ENCODE measurements at regions not wholly inside any gene's neighbourhood (a gene's known extent, or its start where the extent isn't known, plus 50 kb on each side); places are given as distances from the start of the nearest gene placed in this dataset.

DNA sequence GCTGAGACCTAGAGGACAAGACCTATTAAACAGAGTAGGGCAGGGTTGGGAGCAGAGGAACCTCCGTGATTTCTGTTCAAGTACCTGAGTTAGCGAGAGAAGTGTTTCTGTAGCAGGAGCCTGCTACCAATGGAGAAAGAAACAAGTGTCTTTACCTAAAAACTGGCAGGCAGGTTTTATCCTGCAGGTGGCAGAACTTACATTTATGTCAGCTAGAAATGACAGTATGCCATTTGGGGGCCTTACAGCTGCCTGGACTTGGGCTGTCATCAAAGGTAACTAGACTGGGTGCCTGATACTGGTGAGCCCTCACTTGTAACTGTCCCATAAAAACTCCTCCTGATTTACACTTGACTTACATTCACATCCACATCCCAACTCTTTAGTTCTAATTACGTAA lies 185.3 kb upstream of the MIR17HG start:
- no peak overlapping the region for H2BK20ac ChIP-seq (ENCODE audit: low read depth, low read length)
- no peaks in the 10 kb centered on the region for H3K79me1 ChIP-seq (ENCODE audit: low read depth in 1 of 2, low read length in 2 of 2)
- DNase-seq, result no peak
- H4K8ac ChIP-seq (ENCODE audit: low read depth in 2 of 2, low read length in 2 of 2), result no peak overlapping the region
- no peak overlapping the region for H3K23ac ChIP-seq (ENCODE audit: low read depth, low read length)
- no peak overlapping the region for H4K5ac ChIP-seq (ENCODE audit: low read depth, low read length)
- dilution Hi-C loops (cut with HindIII; ENCODE audit: low sequenced_read_pairs, unreplicated experiment) (no loop called here), in situ Hi-C loops (cut with MboI; ENCODE audit: low sequenced_read_pairs) (no loop called here), intact Hi-C loops (cut with micrococcal nuclease) (no loop called here)
- H3K9me3 ChIP-seq (ENCODE audit: control insufficient read depth, insufficient read depth, low read length), result no peaks in the 10 kb centered on the region; the same call in 1 of the 2 replicates
- WGBS, 2 experiments (ENCODE audit: extremely low coverage in 2 of 2, insufficient read length in 1 of 2), result no CpG with 5 or more reads among the region's 3 CpGs
- H3K9me1 ChIP-seq (ENCODE audit: insufficient read depth, low read length), result no peaks in the 10 kb centered on the region
- H3K14ac ChIP-seq (replicated peaks; ENCODE audit: low read depth, low read length), result no peak overlapping the region
- no peak overlapping the region for H2AK5ac ChIP-seq (ENCODE audit: low read depth, low read length)
- H3K18ac ChIP-seq (ENCODE audit: low read depth, low read length), result no peak overlapping the region
- TF ChIP-seq, protein P1, sequence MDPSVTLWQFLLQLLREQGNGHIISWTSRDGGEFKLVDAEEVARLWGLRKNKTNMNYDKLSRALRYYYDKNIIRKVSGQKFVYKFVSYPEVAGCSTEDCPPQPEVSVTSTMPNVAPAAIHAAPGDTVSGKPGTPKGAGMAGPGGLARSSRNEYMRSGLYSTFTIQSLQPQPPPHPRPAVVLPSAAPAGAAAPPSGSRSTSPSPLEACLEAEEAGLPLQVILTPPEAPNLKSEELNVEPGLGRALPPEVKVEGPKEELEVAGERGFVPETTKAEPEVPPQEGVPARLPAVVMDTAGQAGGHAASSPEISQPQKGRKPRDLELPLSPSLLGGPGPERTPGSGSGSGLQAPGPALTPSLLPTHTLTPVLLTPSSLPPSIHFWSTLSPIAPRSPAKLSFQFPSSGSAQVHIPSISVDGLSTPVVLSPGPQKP (IDR thresholded peaks at IDR 0.05; ENCODE audit: borderline replicate concordance, low read depth, low read length), result no peak
- TF ChIP-seq POLR2A (IDR thresholded peaks at IDR 0.05; ENCODE audit: low read depth, low read length) (no peak), BHLHE40 (IDR thresholded peaks at IDR 0.05; ENCODE audit: low read depth, low read length) (no peak), RFX5 (IDR thresholded peaks at IDR 0.05; ENCODE audit: low read depth, low read length) (no peak), NFE2L2 (IDR thresholded peaks at IDR 0.05; ENCODE audit: low read depth, low read length) (no peak), MAFK (IDR thresholded peaks at IDR 0.05; ENCODE audit: low read depth, low read length) (no peak), RCOR1 (IDR thresholded peaks at IDR 0.05; ENCODE audit: insufficient replicate concordance, low read length) (no peak), FOS (IDR thresholded peaks at IDR 0.05; ENCODE audit: low read depth, low read length) (no peak), MAZ (IDR thresholded peaks at IDR 0.05; ENCODE audit: borderline replicate concordance, low read depth, low read length) (no peak), CEBPB (IDR thresholded peaks at IDR 0.05; ENCODE audit: low read depth, low read length) (no peak), RAD21 (IDR thresholded peaks at IDR 0.05; ENCODE audit: low read length) (no peak), SMC3 (IDR thresholded peaks at IDR 0.05; ENCODE audit: low read depth, low read length) (no peak), MXI1 (IDR thresholded peaks at IDR 0.05; ENCODE audit: borderline replicate concordance, low read depth, low read length) (no peak), CTCF (conservative IDR thresholded peaks at IDR 0.05; ENCODE audit: low read depth, low read length) (no peak), CHD1 (IDR thresholded peaks at IDR 0.05; ENCODE audit: low read depth, low read length) (no peak)
- TF ChIP-seq, protein P2, sequence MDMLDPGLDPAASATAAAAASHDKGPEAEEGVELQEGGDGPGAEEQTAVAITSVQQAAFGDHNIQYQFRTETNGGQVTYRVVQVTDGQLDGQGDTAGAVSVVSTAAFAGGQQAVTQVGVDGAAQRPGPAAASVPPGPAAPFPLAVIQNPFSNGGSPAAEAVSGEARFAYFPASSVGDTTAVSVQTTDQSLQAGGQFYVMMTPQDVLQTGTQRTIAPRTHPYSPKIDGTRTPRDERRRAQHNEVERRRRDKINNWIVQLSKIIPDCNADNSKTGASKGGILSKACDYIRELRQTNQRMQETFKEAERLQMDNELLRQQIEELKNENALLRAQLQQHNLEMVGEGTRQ (IDR thresholded peaks at IDR 0.05; ENCODE audit: low read depth, low read length), result no peak
- no peak for ATAC-seq (ENCODE audit: low read depth)
- H3K27me3 ChIP-seq (ENCODE audit: control insufficient read depth, insufficient read depth, low read length), result no peaks in the 10 kb centered on the region
- no peak overlapping the region for H3K9ac ChIP-seq (ENCODE audit: low read depth, low read length)
- no peaks in the 10 kb centered on the region for H4K20me1 ChIP-seq (ENCODE audit: insufficient read depth, low read length)
- no peak overlapping the region for H2BK15ac ChIP-seq (ENCODE audit: low read depth, low read length)
- no peak overlapping the region for H2AFZ ChIP-seq (replicated peaks; ENCODE audit: low read length, poor library complexity)
- POLR2A ChIA-PET (ENCODE audit: unreplicated experiment), result no interaction called here
- no peak overlapping the region for H3K27ac ChIP-seq (ENCODE audit: insufficient read depth, low read length)
- H3K4me3 ChIP-seq (ENCODE audit: insufficient read depth, low read depth, low read length), result no peak overlapping the region
- no peak overlapping the region for H3K4ac ChIP-seq (ENCODE audit: low read depth, low read length)
- H2AK9ac ChIP-seq (replicated peaks; ENCODE audit: low read depth, low read length, poor library complexity), result no peak overlapping the region
- no peaks in the 10 kb centered on the region for H3K4me1 ChIP-seq (ENCODE audit: control insufficient read depth, insufficient read depth, low read length)
- H2BK120ac ChIP-seq (ENCODE audit: low read depth, low read length), result no peak overlapping the region
- H3K36me3 ChIP-seq (ENCODE audit: control insufficient read depth, insufficient read depth, low read length), result no peaks in the 10 kb centered on the region
- no peak overlapping the region for H2BK5ac ChIP-seq (ENCODE audit: low read depth, low read length, poor library complexity, severe bottlenecking)
- no peak overlapping the region for H4K91ac ChIP-seq (ENCODE audit: insufficient read depth, low read depth, low read length)
- CTCF ChIA-PET, result no interaction called here
- H3K56ac ChIP-seq (ENCODE audit: extremely low read depth, insufficient read depth, low read length), result no peak overlapping the region
- no TSS peak for BruUV-seq (replicated peaks)
- no peak overlapping the region for H3K4me2 ChIP-seq (ENCODE audit: low read depth, low read length)

Measured in IMR-90 (cell line).